Epithelial cell of proximal tubule (primary cell): ENCODE measurements at regions not wholly inside any gene's neighbourhood (a gene's known extent, or its start where the extent isn't known, plus 50 kb on each side); places are given as distances from the start of the nearest gene placed in this dataset.

Source experiments
- DNase-seq: peaks from one replicate; pipeline ENCODE4 v3.0.0-alpha.2; 2011; ENCODE audit warnings: low read depth
- H3K4me3 ChIP-seq: 2 replicates; pipeline ENCODE4 v1.5.1; 2011; ENCODE audit warnings: low read depth, mild to moderate bottlenecking, low read length
- CTCF ChIP-seq: conservative IDR thresholded peaks from 2 replicates; pipeline ENCODE4 v1.5.1; 2012; ENCODE audit warnings: low read depth, mild to moderate bottlenecking, low read length

- no peak for DNase-seq
- H3K4me3 ChIP-seq = no peak overlapping the region
- no peak for TF ChIP-seq CTCF
These were observed 559.6 kb downstream of the CETN3 start for GRCh38 chr5:89849830-89850512.

GRCh38 chr5:89847743-89848142 lies 561.8 kb downstream of the CETN3 start:
- DNase-seq = no peak
- no peak overlapping the region for H3K4me3 ChIP-seq
- TF ChIP-seq CTCF = no peak

- no peak overlapping the region for H3K4me3 ChIP-seq
- no peak for TF ChIP-seq CTCF
- no peak for DNase-seq
These were observed 565.0 kb downstream of the CETN3 start for GRCh38 chr5:89844548-89844947.

- no peak for DNase-seq
- no peak for TF ChIP-seq CTCF
- no peak overlapping the region for H3K4me3 ChIP-seq
These were observed 567.0 kb downstream of the CETN3 start for GRCh38 chr5:89842531-89842930.

GRCh38 chr5:89840906-89841305 lies 568.6 kb downstream of the CETN3 start:
- no peak for DNase-seq
- no peak overlapping the region for H3K4me3 ChIP-seq
- no peak for TF ChIP-seq CTCF

- no peak for TF ChIP-seq CTCF
- no peak overlapping the region for H3K4me3 ChIP-seq
- no peak for DNase-seq
These were observed 578.9 kb downstream of the CETN3 start for GRCh38 chr5:89830691-89831090.

GRCh38 chr5:89827960-89828359 lies 581.6 kb downstream of the CETN3 start:
- no peak for TF ChIP-seq CTCF

More at GRCh38 chr5:89827960-89828359, 581.6 kb downstream of the CETN3 start:
- no peak overlapping the region for H3K4me3 ChIP-seq
- no peak for DNase-seq
